ELR (cell line): ENCODE measurements at regions not wholly inside any gene's neighbourhood (a gene's known extent, or its start where the extent isn't known, plus 50 kb on each side); places are given as distances from the start of the nearest gene placed in this dataset.
"Not testable (repeated sequence)": the region's sequence is repeated elsewhere in the genome, so short reads cannot be mapped to it uniquely, and the experiment has no call there.

ENCODE experiments used
- DNase-seq: peaks from one replicate; pipeline ENCODE4 v3.0.0-alpha.2; 2015; ENCODE audit warnings: low read depth

DNA sequence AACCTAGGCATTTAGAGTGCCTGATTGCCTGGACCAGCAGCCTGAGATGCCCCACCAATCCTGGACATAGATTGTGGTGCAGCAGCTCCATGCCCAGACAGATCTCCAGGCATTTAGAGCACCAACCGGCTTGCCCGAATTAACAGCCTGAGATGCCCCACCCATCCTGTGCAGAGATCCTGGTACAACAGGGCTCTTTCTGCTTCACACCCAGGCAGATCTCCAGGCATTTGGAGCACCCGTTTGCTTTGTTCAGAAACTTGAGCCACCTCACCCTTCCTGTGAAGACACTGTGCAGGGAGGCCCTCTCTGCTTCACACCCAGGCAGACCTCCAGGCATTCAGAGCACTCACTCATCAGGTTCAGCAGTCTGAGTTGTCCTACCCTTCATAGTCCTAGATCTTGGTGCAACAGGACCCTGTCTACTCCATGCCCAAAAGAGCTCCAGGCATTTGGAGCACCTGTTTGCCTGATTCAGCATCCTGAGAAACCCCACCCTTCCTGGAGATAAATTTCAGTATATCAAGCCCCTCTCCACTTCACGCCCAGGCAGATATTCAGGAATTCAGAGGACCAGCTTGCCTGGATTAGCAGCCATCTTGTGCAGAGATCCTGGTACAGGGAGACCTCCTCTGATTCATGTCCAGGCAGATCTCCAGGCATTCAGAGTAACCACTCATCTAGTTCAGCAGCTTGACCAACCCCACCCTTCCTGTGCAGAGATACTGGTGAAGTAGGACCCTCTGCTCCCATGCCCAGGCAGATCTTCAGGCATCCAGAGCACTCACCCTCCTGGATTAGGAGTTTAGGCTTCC is 189.2 kb upstream of the FERMT1 start:
- DNase-seq, result no peak

DNA sequence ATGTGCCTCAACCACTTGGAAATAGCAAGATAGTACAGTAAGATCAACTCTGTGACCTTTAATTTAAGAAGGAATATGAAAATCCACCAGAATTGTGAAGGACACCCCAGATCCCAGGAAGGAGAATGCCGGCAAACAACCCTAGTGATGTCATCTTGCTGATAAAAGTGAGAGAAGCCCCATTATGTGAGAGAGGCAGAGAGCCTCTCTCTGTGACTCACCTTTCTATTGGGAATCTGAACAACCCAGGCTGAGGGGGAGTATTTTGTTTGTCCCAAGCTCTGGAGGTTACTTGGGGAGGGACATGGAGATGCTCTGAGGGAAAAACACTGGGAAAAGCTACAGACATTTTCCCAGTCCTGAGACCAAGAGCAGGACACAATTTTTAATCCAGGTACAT is 188.3 kb upstream of the FERMT1 start:
- no peak for DNase-seq

DNA sequence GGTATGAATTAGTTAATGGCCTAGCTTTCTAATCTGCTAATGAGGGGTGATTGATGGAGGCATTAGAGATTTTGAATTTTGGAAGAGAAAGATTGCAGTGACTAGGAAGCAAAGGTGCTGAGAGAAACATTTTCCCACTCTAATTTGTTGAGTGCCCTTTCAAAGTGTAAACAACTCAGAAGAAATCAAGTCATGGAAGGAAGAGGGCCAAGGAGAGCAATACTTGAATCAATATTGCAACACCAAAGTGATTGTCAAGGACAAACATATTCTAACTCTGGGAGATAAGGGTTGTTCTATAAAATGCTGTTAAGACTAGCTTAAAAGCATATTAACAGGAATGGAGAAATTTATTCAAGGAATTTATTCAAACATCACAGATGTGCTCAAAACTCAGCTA is 182.7 kb upstream of the FERMT1 start:
- DNase-seq, result no peak

DNA sequence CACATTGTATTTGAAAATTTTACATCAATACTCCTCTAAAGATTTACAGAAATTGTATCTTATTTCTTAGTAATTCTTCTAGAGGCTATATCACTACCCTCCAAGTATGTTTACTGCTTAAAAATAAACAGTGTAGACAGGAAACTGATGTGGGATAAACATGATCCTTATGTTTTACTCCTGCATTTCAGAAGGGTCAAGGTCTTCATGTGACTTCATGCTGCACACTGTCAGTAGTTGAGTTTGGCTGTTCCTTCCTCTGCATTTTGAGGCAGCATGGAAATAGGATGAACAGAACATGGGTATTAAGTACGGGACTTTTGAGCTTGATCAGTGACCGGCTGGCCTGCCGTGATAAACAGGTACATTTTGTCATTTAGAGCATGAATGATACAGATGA is 179.2 kb upstream of the FERMT1 start:
- DNase-seq, result no peak

DNA sequence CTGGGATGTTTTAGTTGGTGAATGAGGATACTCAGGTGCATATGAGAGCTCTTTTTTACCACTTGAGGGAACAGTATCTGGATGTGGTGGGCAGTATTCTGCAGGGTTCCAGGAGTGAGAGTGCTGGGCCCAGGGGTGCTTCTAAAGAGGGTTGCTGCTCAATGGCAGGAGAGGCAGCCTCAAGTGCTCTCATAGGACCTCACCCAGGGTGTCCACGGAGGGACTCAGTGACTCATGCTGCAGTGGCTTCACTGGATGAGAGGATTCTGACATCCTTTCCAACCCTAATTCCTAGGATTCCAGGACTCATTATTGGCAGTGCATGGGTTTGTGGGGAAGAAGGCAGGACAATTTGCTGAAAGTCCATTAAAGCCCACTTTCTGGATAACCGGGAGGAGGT is 176.6 kb upstream of the FERMT1 start:
- no peak for DNase-seq

DNA sequence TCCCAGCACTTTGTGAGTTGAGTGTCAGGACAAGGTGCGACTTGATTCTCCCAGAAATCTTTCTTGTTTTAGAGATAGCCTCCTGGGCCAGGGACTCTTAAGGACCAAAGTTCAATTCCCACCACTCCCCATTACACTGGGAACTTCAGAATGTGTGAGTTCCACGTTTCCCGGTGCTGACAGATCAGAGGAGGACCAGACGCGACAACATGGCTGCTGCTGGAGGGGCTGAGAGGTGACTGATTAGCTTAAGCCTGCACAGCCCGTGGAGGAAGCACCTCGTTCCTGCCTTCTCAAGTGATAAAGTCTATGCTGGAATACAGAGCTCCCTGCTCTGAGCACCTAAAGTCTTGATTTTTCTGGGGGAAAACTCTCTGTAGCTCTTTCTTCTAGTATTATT is 175.2 kb upstream of the FERMT1 start:
- no peak for DNase-seq

DNA sequence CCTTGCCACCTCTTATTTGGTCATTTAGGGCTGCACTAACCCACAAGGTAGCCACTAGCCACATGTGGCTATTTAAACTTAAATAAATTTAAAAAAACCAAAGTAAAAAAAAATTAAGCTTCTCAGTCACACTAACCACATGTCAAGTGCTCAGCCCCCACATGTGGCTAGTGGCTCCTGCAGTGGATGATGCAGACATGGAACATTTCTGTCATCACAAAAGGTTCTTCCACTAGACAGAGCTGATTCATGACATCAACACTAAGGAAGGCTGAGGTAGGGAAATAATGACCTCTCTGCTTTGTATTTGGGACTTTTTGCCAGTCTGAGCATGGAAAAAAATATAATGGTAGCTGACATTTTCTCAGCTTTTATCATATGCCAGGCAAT is 173.0 kb upstream of the FERMT1 start:
- no peak for DNase-seq

DNA sequence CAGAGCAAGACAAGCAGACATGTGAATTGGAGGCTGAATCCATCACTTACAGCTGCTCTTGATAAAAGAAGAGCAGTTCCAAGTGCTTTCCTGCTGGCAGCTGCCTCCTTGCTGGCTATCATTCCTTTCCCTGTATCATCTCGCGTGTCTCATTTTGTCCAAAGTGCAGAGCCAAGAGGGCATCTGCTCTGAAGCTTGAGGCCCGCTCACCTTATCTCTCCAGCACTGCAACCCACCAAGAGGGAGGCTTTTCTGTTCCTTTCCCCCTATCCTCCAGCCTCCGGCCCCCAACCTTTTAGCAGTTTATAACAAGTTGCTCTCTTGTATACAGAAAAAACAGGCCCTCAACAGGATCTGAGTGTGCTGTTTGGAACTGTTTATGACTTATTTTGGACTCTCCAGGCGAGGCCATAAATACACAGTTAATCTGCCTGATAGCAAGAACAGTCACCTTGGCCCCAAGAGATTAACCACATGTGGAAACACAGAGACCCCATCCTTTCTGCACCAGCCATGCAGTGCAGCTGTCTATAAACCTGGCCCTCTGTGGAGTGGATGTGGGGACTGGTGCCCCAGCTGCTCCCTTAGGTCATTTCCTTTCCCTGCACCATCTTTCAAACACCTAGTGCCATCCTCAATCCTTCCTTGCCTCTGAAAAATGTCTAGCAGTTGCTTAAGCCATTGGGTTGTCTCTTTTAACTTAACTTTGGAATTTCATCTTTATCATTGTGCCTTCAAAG is 172.5 kb upstream of the FERMT1 start:
- no peak for DNase-seq

DNA sequence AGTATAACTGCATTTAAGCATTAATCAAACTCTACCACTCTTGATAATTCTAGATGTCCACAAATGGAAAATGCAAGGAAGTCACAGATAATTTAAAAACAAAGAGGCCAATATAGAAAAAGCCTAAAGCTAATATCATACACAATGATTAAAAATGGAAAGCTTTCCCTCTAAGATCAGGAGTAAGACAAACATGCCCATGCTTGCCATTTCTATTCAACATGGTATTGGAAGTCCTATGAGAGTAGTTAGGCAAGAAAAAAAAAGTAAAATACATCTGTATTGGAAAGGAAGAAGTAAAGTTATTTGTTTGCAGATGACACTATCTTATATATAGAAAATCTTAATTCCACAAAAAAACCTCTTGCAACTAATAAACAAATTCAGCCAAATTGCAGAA is 164.6 kb upstream of the FERMT1 start:
- no peak for DNase-seq

DNA sequence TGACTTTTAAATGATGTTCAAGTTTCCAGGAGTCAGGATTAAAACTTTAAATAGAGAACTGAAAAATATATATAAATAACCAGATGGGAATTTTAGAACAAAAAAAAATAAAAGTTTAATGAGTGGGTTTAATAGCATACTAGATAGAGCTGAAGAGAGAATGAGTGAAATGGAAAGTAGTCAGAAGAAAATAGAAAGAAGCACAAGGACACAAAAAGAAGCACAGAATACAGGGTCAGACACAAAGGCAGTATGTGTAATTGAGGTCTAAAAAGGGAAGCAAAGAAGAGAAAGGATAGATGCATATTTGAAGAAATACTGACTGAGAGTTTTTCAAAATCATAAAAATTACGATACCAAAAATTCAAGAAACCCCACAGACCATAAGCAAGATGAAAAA is 159.8 kb upstream of the FERMT1 start:
- no peak for DNase-seq

DNA sequence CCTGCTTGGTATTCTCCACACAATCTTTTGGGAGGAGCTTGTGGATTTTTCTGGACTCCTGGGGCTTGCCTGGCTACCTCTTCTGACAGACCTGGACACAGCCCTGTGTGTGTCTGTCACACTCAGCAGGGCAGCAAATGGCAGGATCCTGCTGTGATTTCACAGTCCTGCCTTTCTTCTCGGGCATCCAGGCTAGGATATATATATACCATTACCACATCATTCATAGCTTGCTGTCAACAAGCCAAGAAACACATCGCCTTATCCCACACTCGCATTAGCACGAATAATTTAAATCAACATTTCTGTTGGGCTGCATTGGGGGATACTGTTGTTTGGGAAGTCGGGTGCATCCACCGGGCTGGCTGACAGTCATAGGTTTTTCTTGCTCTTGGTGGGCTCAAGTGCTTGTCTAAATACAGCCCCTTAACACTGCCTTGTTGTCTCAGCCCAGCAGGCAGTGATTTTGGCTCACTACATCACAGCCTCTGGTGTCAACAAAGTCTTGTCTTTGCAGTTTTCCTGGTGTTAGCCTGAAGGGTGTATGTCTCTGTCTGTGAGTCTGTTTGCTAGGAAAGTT is 154.9 kb upstream of the FERMT1 start:
- no peak for DNase-seq

DNA sequence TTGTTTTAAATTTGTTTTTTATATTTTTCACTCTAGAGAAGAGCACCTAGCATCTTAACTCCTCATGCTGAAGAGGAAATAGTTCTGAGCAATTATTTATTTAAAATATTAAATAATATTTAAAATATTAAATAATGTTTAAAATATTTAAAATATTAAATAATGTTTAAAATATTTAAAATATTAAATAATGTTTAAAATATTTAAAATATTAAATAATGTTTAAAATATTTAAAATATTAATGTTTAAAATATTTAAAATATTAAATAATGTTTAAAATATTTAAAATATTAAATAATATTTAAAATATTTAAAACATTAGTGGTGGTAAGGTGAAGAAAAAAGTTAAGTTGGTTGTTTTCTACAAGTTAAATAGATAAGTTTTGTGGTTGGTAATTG is 147.6 kb upstream of the FERMT1 start:
- DNase-seq, result not testable (repeated sequence)

DNA sequence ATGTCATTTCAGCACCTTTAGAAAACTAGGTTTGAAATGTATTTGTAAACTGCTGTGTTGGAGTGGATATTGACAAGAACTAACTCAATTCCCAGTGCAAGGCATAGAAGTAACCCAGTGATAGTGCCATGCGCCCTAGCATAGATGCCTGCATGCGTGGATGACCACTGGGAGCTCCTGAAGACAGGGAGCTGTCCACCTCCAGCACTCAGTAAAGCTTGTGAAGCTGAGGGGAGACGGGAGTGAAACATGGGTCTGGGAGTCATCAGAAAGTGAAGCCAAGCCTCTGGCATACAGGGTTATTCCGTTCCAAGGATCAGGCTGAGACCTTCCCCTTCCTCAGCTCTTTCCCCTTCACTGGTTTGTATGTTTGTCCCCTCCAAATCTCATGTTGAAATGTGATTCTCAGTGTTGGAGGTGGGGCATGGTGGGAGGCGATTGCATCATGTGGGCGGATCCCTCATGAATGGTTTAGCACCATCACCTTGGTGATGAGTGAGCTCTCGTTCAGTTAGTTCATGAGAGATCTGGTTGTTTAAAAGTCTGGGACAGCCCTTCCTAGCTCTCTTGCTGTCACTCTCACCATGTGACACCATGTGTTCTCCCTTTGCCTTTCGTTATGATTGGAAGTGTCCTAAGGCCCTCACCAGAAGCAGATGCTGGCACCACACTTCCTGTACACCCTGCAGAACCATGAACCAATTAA is 146.5 kb upstream of the FERMT1 start:
- no peak for DNase-seq

DNA sequence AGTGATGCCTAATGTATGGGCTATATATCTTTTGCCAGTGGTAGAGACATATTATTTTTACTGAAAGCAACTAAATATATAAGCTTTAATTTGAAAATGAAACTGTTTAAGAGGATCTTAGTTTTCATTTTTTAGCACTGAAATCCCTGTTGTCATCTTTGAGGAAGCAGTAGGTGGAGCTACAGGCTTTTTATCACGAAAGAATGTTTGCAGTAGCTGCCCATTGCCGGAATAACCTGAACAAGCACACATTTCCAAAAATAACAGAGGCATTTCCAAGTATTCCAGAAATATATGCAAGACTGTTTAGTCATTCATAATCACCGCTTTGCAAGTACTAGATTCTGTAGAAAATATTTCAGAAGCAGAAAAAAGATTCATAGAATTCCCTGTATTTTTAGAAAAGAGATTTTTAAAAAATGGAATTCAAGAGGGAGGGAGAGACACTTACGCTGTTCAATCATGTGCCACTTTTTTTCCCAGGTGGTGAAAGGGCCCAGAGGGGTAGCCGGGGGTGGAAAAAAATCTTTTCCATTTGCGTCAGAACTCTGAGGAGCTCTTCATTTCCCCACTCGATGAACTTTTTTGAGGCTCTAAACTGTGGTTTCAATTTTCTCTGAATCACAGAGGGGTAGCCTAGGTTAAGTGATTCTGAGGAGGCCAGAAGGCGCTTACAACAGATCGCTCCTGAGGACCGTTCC is 142.5 kb upstream of the FERMT1 start:
- DNase-seq, result peak; percentile 9

DNA sequence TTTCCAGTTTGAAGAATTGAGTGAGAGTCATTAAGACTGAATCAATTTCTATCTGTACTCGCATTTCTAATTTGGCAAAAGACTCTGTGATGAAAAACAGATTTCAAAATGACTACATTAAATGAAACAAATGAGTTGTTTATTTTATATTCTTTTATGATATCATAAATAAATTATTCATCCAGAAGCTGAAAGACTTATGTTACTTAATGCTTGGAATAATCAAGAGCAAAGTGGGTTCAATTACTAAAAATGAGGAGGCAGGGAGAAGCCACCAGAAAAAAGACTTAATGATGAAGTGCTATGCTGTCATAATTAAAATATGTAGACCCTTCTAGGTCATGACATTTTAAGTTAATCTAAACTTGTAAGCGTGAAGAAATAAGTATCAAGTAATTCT is 130.6 kb upstream of the FERMT1 start:
- no peak for DNase-seq

DNA sequence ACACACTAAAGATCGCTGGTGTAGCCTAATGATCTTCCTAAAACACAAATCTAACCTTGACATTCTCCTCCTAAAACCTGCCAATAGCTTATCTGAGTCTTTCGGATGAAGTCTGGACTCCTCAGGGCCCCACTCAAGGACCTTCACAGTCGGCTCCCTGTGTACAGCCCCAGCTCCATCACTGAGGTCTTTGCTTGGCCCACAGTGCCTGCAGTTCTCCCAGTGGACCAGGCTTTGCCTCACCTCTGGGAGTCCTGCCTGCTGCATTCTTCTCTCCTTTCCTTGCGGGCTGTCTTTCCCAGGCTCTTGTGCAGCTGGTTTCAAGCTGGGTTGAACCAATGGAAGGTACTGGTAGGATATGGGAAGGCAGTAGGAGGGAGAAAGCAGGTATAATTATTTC is 122.6 kb upstream of the FERMT1 start:
- no peak for DNase-seq

DNA sequence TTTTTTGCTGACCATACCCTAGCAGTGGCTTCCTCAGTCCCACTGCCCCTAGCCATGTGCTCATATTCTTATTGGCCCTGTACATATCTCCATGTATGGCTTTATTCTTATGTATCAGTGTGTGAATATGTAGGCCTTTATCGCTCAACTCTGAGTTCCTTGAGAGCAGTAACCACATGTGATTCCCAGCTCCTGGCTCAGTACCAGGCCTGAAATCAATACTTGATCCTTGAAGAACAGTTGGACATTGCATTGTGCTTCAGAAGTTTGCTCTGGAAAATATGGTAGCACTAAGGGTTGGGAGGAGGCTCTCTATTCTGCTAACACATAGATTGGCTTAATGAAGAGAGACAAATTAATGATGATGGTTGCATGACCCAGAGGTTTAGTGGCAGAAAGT is 118.8 kb upstream of the FERMT1 start:
- DNase-seq, result no peak

DNA sequence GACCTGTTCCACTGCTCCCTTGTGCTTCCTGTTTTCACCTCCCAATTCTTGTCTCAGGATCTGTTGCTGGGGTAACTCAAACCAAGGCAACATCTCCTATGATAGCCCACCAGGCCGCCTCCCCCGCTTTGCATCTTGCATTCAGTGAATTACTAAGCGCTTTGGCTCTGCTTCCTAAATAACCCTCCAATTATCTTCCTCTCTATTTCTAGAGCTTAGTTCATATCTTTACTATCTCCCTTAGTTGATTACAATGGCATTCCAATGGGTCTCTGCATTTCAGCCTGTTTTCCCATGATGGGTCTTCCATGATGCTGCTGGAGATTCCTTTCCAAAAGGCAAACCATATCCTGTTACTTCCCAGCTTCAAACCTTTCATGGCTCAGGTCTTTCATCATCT is 117.2 kb upstream of the FERMT1 start:
- no peak for DNase-seq

DNA sequence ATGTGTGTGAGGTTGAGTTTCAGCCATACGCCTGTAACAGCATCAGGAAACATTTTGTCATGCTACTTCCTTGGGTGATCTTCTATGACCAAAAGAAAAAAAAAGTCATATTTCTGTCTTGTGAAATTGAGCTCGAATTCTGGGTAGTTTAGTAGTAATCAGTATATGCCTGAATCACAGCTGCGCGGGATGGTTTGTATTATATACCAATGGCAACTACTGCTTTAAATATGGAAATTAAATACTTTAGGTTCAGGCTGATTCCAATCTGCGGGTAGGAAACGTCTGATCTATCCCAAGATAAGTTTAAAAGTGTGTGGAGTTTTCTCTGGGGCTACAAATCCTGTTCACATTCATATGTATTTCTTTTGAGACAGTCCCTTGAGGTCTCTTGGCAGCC is 115.6 kb upstream of the FERMT1 start:
- no peak for DNase-seq

DNA sequence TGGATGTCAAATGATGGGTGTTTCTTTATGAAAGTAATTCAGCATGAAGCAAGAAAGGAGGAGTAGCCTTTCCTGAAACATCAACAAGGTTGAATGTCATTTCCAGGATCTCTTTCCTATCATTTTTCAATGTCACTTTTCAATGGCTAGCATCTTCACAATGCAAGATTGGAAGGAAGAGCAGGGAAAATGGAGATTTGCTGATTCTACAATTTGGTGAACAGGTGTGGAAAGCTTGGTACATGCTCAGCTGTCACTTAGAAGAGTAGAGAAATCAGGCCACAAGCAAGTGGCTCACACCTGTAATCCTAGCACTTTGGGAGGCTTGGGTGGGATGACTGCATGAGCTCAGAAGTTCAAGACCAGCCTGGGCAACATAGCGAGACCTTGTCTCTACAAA is 112.7 kb upstream of the FERMT1 start:
- DNase-seq, result no peak

DNA sequence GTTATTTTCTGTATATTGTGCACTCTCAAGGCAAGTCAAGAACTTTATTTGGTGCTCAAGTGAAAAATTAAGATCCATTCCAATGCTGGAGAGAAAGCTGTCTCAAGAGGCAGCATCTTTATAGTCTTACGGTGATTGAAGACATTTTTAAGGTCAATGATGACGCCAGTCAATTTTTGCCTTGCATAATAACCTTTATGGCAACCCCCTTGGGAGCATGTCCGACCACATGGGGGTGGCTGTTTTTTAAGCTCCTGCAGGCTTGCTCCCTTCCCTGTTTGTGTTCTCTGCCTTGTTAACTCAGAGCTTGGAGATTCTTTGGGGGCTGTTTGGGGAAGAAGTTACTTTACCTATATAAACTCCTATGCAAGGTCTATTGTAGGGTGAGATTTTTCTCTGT is 109.6 kb upstream of the FERMT1 start:
- DNase-seq, result no peak

DNA sequence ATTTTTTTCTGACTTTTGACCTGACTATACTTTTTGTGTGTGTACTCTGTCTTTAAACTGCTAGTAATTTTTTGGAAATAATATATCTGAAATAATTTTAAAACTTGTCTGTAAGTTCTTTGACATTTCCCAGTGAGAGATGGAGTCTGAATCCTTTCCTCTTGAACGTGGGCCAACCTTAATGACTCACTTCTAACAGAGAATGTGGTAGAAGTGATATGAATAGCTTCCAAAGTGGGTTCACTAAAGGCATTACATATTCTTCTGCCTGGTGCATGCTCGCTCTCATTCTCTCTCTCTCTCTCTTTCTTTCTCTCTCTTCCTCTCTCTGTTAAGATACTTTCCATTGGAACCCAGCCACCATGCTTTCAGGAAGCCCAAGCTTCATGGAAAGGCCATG is 108.7 kb upstream of the FERMT1 start:
- no peak for DNase-seq
